Heart left ventricle (tissue), 16 donors: ENCODE measurements at regions not wholly inside any gene's neighbourhood (a gene's known extent, or its start where the extent isn't known, plus 50 kb on each side); places are given as distances from the start of the nearest gene placed in this dataset.

Source experiments
- ATAC-seq, 4 donors: fragments of 200-7000 bp; cut with Tn5 transposase; one replicate each; pipeline ENCODE4 v1.9.1; 2020 to 2022; ENCODE audit warnings: moderate library complexity in 4 of 4, mild to moderate bottlenecking in 3 of 4, moderate number of reproducible peaks in 1 of 4
- DNase-seq, 5 donors: peaks; one replicate each; pipeline ENCODE4 v3.0.0-alpha.2; 2020
- H3K27ac ChIP-seq, 12 donors: fragments of 200-600 bp; sonication (generic) in 4 of 12; one replicate each; pipeline versions ENCODE4 v1.5.0 to v1.8.0; 2016 to 2022; ENCODE audit warnings: mild to moderate bottlenecking in 2 of 12
- H3K27me3 ChIP-seq, 9 donors: fragments of 200-600 bp; sonication (generic) in 2 of 9; one replicate each; pipeline versions ENCODE4 v1.5.1 to v1.8.0; 2016 to 2022; ENCODE audit warnings: mild to moderate bottlenecking in 3 of 9
- H3K36me3 ChIP-seq, 9 donors: fragments of 200-600 bp; sonication (generic) in 2 of 9; one replicate each; pipeline versions ENCODE4 v1.5.0 to v1.8.0; 2018 to 2022; ENCODE audit warnings: mild to moderate bottlenecking in 2 of 9
- H3K4me1 ChIP-seq, 12 donors: fragments of 200-600 bp; sonication (generic) in 4 of 12; one replicate each; pipeline versions ENCODE4 v1.5.0 to v1.8.0; 2016 to 2022; ENCODE audit warnings: mild to moderate bottlenecking in 3 of 12
- H3K4me3 ChIP-seq, 12 donors: fragments of 200-600 bp; sonication (generic) in 4 of 12; one replicate each; pipeline versions ENCODE4 v1.5.0 to v1.8.0; 2017 to 2022; ENCODE audit warnings: mild to moderate bottlenecking in 9 of 12, moderate library complexity in 4 of 12
- H3K9me3 ChIP-seq, 12 donors: fragments of 200-600 bp; sonication (generic) in 4 of 12; one replicate each; pipeline versions ENCODE4 v1.5.0 to v1.8.0; 2016 to 2022; ENCODE audit warnings: mild to moderate bottlenecking in 1 of 12
- POLR2A ChIP-seq, 2 donors: fragments of 450-650 bp; IDR thresholded peaks; one replicate each; pipeline ENCODE4 v1.6.1; 2017; ENCODE audit warnings: antibody characterized with exemption in 2 of 2, mild to moderate bottlenecking in 2 of 2, moderate library complexity in 2 of 2
- WGBS, 4 donors: extraction: QIAGEN DNeasy Blood & Tissue Kit in 2 of 4; methylation state at CpG; one replicate each; pipeline versions ENCODE4 v1.1.5 to v1.1.7; 2013 to 2018; 5-methylcytosine and 5-hydroxymethylcytosine counted together
- intact Hi-C, 10 donors: fragments of 100-400 bp; cut with DNase I; formaldehyde crosslinking; loops; one replicate each; pipeline versions ENCODE4 v1.11.1 to v1.14.2; 2022
- TF ChIP-seq, protein P1 (sequence below), 12 donors: fragments of 200-600 bp; sonication (generic) in 4 of 12; IDR thresholded peaks; one replicate each; pipeline versions ENCODE4 v1.5.0 to v1.8.0; 2018 to 2022; ENCODE audit warnings: antibody characterized with exemption in 12 of 12, mild to moderate bottlenecking in 5 of 12
- donor health status: ischemic (EF 13 %, LVEDD 7.1; RV severe dilation, severe dysfunction).
- donor health status: healthy with polysubstance abuse.
- donor health status: DM: no; HTN: yes; CAD: no.
- donor health status: DM: no; HTN: no; CAD: no.
- donor health status: ischemic (EF 25% LVEDD 6.9; RV normal size, moderate dysfunction).
- donor health status: ischemic (EF 25% LVEDD 5.7; RV mildly dilated, moderate dysfunction).
- donor health status: healthy.
- donor health status: DM: yes; HTN: yes; CAD: no.
- donor health status: ischemic (EF 35%, LVEDD 5.7; RV mildly dilated, moderate dysfunction).
- donor health status: nonischemic (EF 11% LVEDD 7.7; RV severe dilation, severe dysfunction).
- donor health status: DM: yes; HTN: yes; CAD: no.
- donor health status: PGD.
- donor health status: ischemic (EF 29% LVEDD 5.4; RV normal size, mild dysfunction).
- donor health status: nonischemic (EF 23%, LVEDD 6.1; RV moderate dilation, normal function).

GRCh38 chr2:237162959-237163358, 77.3 kb downstream of the COPS8 start:
- H3K4me1 ChIP-seq = peaks cover 0 to 21% (median 6%) of the 10 kb centered on the region in 12 donors
- ATAC-seq (no peak), DNase-seq (no peak)
- peak overlapping the region in 3 of 12 donors; percentile 6 to 30 (median 11) for H3K27ac ChIP-seq
- intact Hi-C loops = loop anchor here in 5 of 10 donors (5.0 to 10.0 kb wide), 3 partner anchors 159 to 249 kb away; partner anchors contain the start of gene COL6A3 (in 1 of the 5)
- H3K9me3 ChIP-seq = peaks cover 0 to 3% (median 0%) of the 10 kb centered on the region in 12 donors
- no peak for TF ChIP-seq POLR2A (IDR thresholded peaks at IDR 0.05)
- TF ChIP-seq, protein P1, sequence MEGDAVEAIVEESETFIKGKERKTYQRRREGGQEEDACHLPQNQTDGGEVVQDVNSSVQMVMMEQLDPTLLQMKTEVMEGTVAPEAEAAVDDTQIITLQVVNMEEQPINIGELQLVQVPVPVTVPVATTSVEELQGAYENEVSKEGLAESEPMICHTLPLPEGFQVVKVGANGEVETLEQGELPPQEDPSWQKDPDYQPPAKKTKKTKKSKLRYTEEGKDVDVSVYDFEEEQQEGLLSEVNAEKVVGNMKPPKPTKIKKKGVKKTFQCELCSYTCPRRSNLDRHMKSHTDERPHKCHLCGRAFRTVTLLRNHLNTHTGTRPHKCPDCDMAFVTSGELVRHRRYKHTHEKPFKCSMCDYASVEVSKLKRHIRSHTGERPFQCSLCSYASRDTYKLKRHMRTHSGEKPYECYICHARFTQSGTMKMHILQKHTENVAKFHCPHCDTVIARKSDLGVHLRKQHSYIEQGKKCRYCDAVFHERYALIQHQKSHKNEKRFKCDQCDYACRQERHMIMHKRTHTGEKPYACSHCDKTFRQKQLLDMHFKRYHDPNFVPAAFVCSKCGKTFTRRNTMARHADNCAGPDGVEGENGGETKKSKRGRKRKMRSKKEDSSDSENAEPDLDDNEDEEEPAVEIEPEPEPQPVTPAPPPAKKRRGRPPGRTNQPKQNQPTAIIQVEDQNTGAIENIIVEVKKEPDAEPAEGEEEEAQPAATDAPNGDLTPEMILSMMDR (IDR thresholded peaks at IDR 0.05) = no peak
- H3K27me3 ChIP-seq = no peaks in the 10 kb centered on the region
- H3K36me3 ChIP-seq = no peaks in the 10 kb centered on the region
- WGBS, 4 donors = 82 to 85% (median 83%) methylated on average over 5 of the region's 5 CpGs
- H3K4me3 ChIP-seq = no peak overlapping the region

GRCh38 chr2:237164474-237165042, 78.9 kb downstream of the COPS8 start:
- TF ChIP-seq POLR2A (IDR thresholded peaks at IDR 0.05) = no peak
- TF ChIP-seq, protein P1 (IDR thresholded peaks at IDR 0.05) = no peak
- Histone ChIP-seq H3K4me1 (peaks cover 0 to 15% (median 3%) of the 10 kb centered on the region in 12 donors), H3K27me3 (no peaks in the 10 kb centered on the region), H3K27ac (peak overlapping the region in 10 of 12 donors; percentile 5 to 58 (median 40)), H3K9me3 (peaks cover 0 to 15% (median 1%) of the 10 kb centered on the region in 12 donors), H3K4me3 (no peak overlapping the region), H3K36me3 (no peaks in the 10 kb centered on the region)
- ATAC-seq = peak in 2 of 4 donors; percentile 17 to 26
- no peak for DNase-seq
- WGBS, 4 donors = 77 to 82% (median 80%) methylated on average over 10 of the region's 10 CpGs
- intact Hi-C loops = loop anchor here in 8 of 10 donors (2.0 to 10.0 kb wide), 5 partner anchors 158 to 248 kb away; partner anchors contain the start of gene COL6A3 (in 3 of the 8)

DNA sequence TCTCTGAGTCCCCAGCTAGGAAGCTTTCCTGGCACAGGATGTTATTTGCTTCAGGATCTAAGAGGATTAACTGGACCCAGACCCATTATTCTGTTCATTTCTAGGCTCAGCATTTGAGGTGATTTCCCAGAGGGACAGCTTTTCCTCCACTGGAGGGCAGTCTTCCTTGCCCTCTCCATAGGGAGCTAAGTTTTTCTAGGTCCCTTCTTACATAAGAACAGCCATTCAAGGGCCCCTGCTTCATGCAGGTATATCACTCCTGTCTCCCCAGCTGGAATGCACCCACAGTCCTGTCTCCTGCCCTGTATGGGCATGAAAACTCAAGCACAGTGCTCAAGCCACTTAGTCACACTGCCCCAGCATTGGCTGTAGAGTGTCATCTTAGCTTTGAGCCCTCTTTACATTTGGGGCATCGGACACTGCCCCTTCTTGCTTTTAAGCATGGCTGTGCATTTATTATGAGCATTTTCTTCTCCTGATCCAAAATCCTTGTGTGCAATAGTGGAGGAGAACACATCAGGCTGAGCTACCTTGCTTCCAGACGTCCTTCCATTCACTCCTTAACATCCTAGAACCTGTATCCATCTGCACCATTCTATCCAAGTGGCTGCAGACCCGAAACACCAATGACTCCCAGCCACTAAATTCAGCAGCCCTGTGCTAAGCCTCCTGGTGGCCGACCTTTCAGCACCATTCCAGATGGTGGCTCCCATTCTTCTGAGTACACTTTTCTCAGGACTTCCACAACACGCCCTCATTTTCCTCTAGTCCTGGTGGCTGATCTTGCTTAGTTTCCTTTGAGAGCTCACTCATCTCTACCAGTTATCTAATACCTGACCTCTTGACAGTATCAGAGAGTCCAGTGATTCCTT, 80.0 kb downstream of the COPS8 start:
- intact Hi-C loops = loop anchor here in 7 of 10 donors (2.0 to 10.0 kb wide), 6 partner anchors 155 to 247 kb away; partner anchors contain the start of gene COL6A3 (in 2 of the 7)
- WGBS, 4 donors = 82 to 87% (median 86%) methylated on average over 5 of the region's 5 CpGs
- Histone ChIP-seq H3K36me3 (no peaks in the 10 kb centered on the region), H3K4me3 (no peak overlapping the region), H3K27ac (peak overlapping the region in 7 of 12 donors; percentile 5 to 58 (median 51)), H3K4me1 (peaks cover 0 to 8% (median under 1%) of the 10 kb centered on the region in 12 donors), H3K27me3 (no peaks in the 10 kb centered on the region), H3K9me3 (peaks cover 0 to 15% (median 1%) of the 10 kb centered on the region in 12 donors)
- TF ChIP-seq POLR2A (IDR thresholded peaks at IDR 0.05) = no peak
- TF ChIP-seq, protein P1 (IDR thresholded peaks at IDR 0.05) = peak; percentile 25 to 63 (median 47)
- peak in 1 of 4 donors; percentile 39 for ATAC-seq
- DNase-seq = no peak

DNA sequence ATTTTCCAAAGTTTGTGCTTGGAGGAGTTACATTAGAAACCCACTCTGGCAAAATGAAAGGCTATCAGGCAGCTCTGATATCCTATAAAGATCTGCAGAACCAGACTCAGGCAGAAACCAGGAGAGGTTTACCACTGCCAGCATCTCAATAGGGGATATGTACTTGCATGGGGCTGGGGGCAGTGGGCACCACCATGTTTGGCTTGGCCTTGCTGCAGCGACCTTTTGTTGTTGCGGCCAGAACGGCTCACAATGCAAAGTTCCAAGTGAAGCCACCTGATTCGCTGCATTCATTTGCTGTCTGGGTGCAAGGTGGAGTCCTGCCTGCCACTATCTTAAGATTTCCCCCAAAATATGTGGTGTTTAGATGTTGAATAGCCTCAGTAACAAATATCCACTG, 81.3 kb downstream of the COPS8 start:
- Histone ChIP-seq H3K4me1 (peaks cover 0 to 12% (median 0%) of the 10 kb centered on the region in 12 donors), H3K4me3 (no peak overlapping the region), H3K27ac (no peak overlapping the region), H3K36me3 (no peaks in the 10 kb centered on the region), H3K9me3 (peaks cover 0 to 15% (median 1%) of the 10 kb centered on the region in 12 donors), H3K27me3 (no peaks in the 10 kb centered on the region)
- TF ChIP-seq, protein P1 (IDR thresholded peaks at IDR 0.05) = no peak
- TF ChIP-seq POLR2A (IDR thresholded peaks at IDR 0.05) = no peak
- DNase-seq = no peak
- intact Hi-C loops = loop anchor here in 6 of 10 donors (2.0 to 10.0 kb wide), 5 partner anchors 154 to 245 kb away; partner anchors contain the start of gene COL6A3 (in 2 of the 6)
- ATAC-seq = no peak
- WGBS, 4 donors = 96 to 100% (median 98%) methylated on average over 4 of the region's 4 CpGs
